ENCODE measurements at regions not wholly inside any gene's neighbourhood (a gene's known extent, or its start where the extent isn't known, plus 50 kb on each side); places are given as distances from the start of the nearest gene placed in this dataset.

- ATAC-seq (no peak), DNase-seq (peak in 1 of 4 donors; percentile 76)
- no peak overlapping the region for H3K4me3 ChIP-seq
- no peaks in the 10 kb centered on the region for H3K27me3 ChIP-seq
- H3K9me3 ChIP-seq, result no peaks in the 10 kb centered on the region
- TF ChIP-seq CTCF (IDR thresholded peaks at IDR 0.05), result no peak
- H3K4me1 ChIP-seq, result no peaks in the 10 kb centered on the region
- H3K36me3 ChIP-seq, result no peaks in the 10 kb centered on the region
- H3K27ac ChIP-seq, result no peak overlapping the region
- intact Hi-C loops (cut with DNase I), result no loop called here
Measured at GRCh38 chr2:71826826-71827523, 320.7 kb downstream of the CYP26B1 start.

DNA sequence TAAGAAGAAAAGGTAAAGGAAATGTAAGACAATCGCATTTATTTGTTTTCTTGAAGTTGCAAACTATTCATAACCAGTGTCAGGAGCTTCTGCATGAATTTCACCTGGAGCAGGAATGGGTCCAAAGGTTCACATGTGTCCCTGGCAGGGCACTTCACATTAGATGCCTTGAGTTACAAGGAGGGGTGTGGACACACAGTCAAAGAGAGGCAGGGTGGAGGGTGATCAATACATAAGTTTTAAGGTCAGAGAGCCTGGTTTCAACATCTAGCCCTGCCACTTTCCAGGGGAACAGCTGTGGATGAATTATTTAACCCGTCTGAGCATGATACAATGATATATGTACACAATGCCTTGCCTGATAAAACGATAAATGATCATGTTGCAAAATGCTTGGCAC, 321.4 kb downstream of the CYP26B1 start:
- TF ChIP-seq CTCF (IDR thresholded peaks at IDR 0.05), result no peak
- H3K4me3 ChIP-seq, result no peak overlapping the region
- DNase-seq, result no peak
- H3K9me3 ChIP-seq, result no peaks in the 10 kb centered on the region
- no peaks in the 10 kb centered on the region for H3K4me1 ChIP-seq
- intact Hi-C loops (cut with DNase I), result no loop called here
- H3K27ac ChIP-seq, result no peak overlapping the region
- H3K27me3 ChIP-seq, result no peaks in the 10 kb centered on the region
- H3K36me3 ChIP-seq, result no peaks in the 10 kb centered on the region
- ATAC-seq, result no peak

DNA sequence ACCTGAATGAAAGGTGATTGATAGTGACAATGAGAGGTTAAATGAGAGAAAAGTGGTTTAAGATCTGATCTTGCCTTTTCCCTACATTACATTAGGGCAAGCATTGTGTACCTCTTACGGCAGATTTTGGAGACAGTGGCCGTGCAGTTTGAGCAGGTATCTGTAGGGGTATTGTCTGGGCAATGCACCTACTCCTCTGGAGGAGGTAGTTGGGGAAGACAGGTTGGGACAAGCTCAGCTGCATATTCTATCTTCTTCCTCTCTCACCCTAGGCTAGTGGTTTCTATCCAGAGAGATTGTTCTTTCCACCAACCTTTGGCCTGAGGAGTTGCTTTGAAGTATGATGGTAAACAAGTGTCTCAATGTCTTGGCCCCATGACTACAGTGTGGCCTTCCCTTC, 323.2 kb downstream of the CYP26B1 start:
- Histone ChIP-seq H3K4me1 (no peaks in the 10 kb centered on the region), H3K36me3 (no peaks in the 10 kb centered on the region), H3K27ac (no peak overlapping the region), H3K4me3 (no peak overlapping the region), H3K9me3 (no peaks in the 10 kb centered on the region), H3K27me3 (no peaks in the 10 kb centered on the region)
- intact Hi-C loops (cut with DNase I), result no loop called here
- no peak for DNase-seq
- ATAC-seq, result no peak
- TF ChIP-seq CTCF (IDR thresholded peaks at IDR 0.05), result no peak

GRCh38 chr2:71823526-71823925, 324.1 kb downstream of the CYP26B1 start:
- no peak for ATAC-seq
- Histone ChIP-seq H3K27me3 (no peaks in the 10 kb centered on the region), H3K4me3 (no peak overlapping the region), H3K27ac (no peak overlapping the region), H3K9me3 (no peaks in the 10 kb centered on the region), H3K4me1 (no peaks in the 10 kb centered on the region), H3K36me3 (no peaks in the 10 kb centered on the region)
- no peak for TF ChIP-seq CTCF (IDR thresholded peaks at IDR 0.05)
- no peak for DNase-seq
- intact Hi-C loops (cut with DNase I), result no loop called here

DNA sequence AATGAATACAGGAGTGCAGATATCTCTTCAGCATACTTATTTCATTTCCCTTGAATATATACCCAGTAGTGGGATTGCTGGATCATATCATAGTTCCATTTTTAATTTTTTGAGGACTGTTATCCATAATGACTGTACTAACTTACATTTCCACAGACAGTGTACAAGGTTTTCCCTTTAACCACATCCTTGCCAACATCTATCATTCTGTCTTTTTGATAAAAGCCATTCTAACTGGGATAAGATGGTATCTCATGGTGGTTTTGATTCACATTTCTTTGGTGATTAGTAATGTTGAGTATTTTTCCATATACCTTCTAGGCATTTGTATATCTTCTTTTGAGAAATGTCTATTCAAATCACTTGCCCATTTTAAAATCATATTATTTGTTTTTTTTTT, 325.2 kb downstream of the CYP26B1 start:
- DNase-seq, result no peak
- Histone ChIP-seq H3K4me3 (no peak overlapping the region), H3K27me3 (no peaks in the 10 kb centered on the region), H3K4me1 (no peaks in the 10 kb centered on the region), H3K27ac (no peak overlapping the region), H3K36me3 (no peaks in the 10 kb centered on the region), H3K9me3 (no peaks in the 10 kb centered on the region)
- no peak for ATAC-seq
- TF ChIP-seq CTCF (IDR thresholded peaks at IDR 0.05), result no peak
- intact Hi-C loops (cut with DNase I), result no loop called here

All from left lung (tissue), 4 donors.